Mesothelial cell of epicardium (in vitro differentiated cells): ENCODE measurements at regions not wholly inside any gene's neighbourhood (a gene's known extent, or its start where the extent isn't known, plus 50 kb on each side); places are given as distances from the start of the nearest gene placed in this dataset.

ENCODE experiments used
- DNase-seq, 2 experiments: peaks; one replicate each; pipeline ENCODE4 v3.0.0; 2021; ENCODE audit warnings: low spot score in 2 of 2; ENCODE audit not compliant: unreplicated experiment in 2 of 2
- H3K27ac Mint-ChIP-seq: 2 replicates; pipeline ENCODE4 v1.8.0; 2021; ENCODE audit warnings: mixed read lengths
- H3K27me3 Mint-ChIP-seq: 2 replicates; pipeline ENCODE4 v1.8.0; 2021; ENCODE audit warnings: low read depth, mixed read lengths
- H3K36me3 Mint-ChIP-seq: 2 replicates; pipeline ENCODE4 v1.8.0; 2021; ENCODE audit warnings: mixed read lengths
- H3K4me1 Mint-ChIP-seq: 2 replicates; pipeline ENCODE4 v1.8.0; 2021; ENCODE audit warnings: mixed read lengths
- H3K4me3 Mint-ChIP-seq: 2 replicates; pipeline ENCODE4 v1.8.0; 2021; ENCODE audit warnings: mild to moderate bottlenecking, moderate library complexity, mixed read lengths
- H3K9me3 Mint-ChIP-seq: 2 replicates; pipeline ENCODE4 v1.8.0; 2021; ENCODE audit warnings: mixed read lengths
- TF ChIP-seq, protein P1 (sequence below): fragments of 200-600 bp; sonication (generic); IDR thresholded peaks from one replicate; pipeline ENCODE4 v1.5.0; 2021; ENCODE audit warnings: antibody characterized with exemption; ENCODE audit not compliant: unreplicated experiment

DNA sequence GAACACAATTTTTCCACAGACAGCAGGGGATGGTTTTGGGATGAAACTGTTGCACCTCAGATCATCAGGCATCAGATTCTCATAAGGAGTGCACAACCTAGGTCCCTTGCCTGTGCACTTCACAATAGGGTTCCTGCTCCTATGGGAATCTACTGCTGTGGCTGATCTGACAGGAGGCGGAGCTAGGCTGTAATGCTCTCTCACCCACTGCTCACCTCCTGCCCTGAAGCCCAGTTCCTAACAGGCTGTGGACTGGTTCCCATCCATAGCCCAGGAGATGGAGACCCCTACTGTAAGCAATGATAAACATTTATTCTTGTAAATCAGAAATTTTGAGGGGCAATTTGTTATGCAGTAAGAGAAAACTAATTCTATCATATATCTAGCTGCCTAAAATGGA is 1234.7 kb downstream of the SLITRK1 start:
- Mint-ChIP-seq H3K36me3 (no peaks in the 10 kb centered on the region), H3K4me3 (no peak overlapping the region), H3K9me3 (no peaks in the 10 kb centered on the region), H3K4me1 (no peaks in the 10 kb centered on the region), H3K27me3 (no peaks in the 10 kb centered on the region), H3K27ac (no peak overlapping the region)
- DNase-seq = no peak
- TF ChIP-seq, protein P1, sequence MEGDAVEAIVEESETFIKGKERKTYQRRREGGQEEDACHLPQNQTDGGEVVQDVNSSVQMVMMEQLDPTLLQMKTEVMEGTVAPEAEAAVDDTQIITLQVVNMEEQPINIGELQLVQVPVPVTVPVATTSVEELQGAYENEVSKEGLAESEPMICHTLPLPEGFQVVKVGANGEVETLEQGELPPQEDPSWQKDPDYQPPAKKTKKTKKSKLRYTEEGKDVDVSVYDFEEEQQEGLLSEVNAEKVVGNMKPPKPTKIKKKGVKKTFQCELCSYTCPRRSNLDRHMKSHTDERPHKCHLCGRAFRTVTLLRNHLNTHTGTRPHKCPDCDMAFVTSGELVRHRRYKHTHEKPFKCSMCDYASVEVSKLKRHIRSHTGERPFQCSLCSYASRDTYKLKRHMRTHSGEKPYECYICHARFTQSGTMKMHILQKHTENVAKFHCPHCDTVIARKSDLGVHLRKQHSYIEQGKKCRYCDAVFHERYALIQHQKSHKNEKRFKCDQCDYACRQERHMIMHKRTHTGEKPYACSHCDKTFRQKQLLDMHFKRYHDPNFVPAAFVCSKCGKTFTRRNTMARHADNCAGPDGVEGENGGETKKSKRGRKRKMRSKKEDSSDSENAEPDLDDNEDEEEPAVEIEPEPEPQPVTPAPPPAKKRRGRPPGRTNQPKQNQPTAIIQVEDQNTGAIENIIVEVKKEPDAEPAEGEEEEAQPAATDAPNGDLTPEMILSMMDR = no peak

DNA sequence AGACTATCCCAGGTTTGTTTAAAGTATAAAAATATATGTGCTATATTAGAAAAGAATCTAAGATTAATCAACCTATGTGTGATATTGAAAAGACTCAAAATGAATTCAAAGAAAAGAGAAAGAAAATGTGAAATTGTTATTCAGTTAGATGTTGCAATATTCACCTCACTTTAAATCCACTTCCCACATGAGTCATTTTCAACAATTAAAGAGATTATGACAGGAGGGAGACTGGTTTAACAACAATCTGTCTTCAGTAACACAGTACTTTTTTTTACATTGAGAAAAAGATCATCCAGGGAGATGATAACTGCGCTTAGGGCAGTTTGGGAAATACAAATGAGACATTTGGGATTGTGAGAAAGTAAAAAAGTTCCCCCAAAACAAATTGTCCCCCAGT is 1246.2 kb downstream of the SLITRK1 start:
- no peak for DNase-seq

DNA sequence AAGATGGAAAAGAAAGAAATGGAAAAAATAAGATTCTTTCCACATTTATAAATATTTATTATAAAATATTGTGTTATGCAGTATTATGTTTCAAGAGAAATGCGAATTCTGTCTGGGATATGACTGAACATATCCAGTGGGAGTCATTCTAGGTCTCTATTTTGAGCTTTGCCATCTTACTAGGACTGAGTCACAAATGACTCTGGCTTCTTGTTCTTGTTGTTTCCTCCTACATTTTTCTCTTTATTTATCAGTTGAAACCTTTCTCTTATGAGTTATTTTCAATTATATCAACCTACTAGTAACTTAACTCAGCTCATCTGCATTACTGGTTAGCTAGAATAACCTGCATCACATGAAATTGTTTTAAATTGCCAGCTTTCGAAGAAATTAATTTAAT is 1247.3 kb downstream of the SLITRK1 start:
- Mint-ChIP-seq H3K9me3 (peaks cover 16% of the 10 kb centered on the region), H3K4me3 (no peak overlapping the region)

More for the DNA sequence above, 1246.2 kb downstream of the SLITRK1 start:
- Mint-ChIP-seq H3K4me3 (no peak overlapping the region), H3K27ac (no peak overlapping the region), H3K36me3 (no peaks in the 10 kb centered on the region), H3K4me1 (peaks cover 5% of the 10 kb centered on the region), H3K9me3 (peaks cover 16% of the 10 kb centered on the region), H3K27me3 (no peaks in the 10 kb centered on the region)
- TF ChIP-seq, protein P1 = no peak

DNA sequence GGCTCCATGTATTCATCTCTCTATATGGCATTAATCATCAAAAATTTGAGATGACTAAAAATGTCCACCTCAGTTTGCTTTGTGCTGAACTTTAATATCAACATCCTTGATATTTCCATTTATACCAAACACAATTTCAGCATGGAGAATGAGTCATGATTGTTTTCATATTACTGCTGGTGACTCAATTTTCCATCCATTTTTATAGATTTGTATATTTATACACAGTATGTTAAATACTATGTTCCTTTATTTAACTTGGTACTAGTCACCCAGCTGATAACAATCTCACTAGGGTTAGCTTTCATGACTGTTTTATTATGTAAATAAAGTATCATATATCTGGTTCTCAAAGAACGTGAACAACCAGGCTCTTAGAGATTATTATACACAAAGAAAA is 1255.1 kb downstream of the SLITRK1 start:
- no peaks in the 10 kb centered on the region for H3K9me3 Mint-ChIP-seq
- H3K27me3 Mint-ChIP-seq = no peaks in the 10 kb centered on the region
- TF ChIP-seq, protein P1 = no peak
- H3K36me3 Mint-ChIP-seq = no peaks in the 10 kb centered on the region
- DNase-seq = no peak
- no peak overlapping the region for H3K4me3 Mint-ChIP-seq
- no peak overlapping the region for H3K27ac Mint-ChIP-seq
- H3K4me1 Mint-ChIP-seq = no peaks in the 10 kb centered on the region

More for the DNA sequence above, 1247.3 kb downstream of the SLITRK1 start:
- no peak for DNase-seq
- H3K27me3 Mint-ChIP-seq = no peaks in the 10 kb centered on the region
- no peak overlapping the region for H3K27ac Mint-ChIP-seq
- peaks cover 5% of the 10 kb centered on the region for H3K4me1 Mint-ChIP-seq
- no peaks in the 10 kb centered on the region for H3K36me3 Mint-ChIP-seq
- TF ChIP-seq, protein P1 = no peak

DNA sequence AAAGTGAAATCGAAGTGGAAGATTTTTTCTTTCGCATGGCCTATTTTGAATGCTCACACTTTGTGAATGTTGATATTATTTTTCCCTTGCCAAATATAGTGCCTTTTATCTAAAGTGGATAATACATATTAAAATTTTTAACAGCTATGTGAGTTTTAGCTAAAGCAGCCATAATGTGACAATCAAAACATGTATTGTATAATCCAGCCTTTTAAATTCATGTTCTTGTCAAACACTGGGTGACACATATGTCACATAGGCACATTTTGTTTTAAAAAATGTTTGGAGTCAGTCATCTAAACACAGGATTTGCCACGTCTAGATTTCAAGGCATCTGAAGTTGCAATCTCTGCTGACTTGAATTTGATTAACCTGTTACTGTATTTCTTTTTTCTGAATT is 1256.6 kb downstream of the SLITRK1 start:
- TF ChIP-seq, protein P1 = no peak
- Mint-ChIP-seq H3K4me3 (no peak overlapping the region), H3K27ac (no peak overlapping the region), H3K4me1 (no peaks in the 10 kb centered on the region), H3K9me3 (no peaks in the 10 kb centered on the region), H3K36me3 (no peaks in the 10 kb centered on the region), H3K27me3 (no peaks in the 10 kb centered on the region)
- no peak for DNase-seq

DNA sequence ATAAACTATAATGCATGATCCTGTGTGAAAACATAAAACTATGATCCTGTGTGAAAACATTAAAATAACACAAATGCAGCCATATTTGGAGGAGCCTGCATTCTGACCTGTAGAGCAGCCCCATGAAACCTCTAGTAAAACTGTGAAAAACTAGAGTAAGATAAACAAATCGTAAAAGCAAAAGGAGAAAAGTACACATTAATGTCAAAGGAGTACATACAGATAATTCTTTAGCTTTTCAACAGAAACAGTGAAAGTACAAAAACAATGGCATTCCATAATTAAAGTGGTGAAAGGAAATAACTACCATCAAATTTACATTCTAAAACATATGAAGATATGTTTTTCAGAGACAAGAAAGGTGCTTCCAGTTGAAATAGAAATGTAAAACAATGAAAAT is 1267.2 kb downstream of the SLITRK1 start:
- H3K4me3 Mint-ChIP-seq = no peak overlapping the region
- H3K4me1 Mint-ChIP-seq = peaks cover 3% of the 10 kb centered on the region
- no peak for DNase-seq
- no peaks in the 10 kb centered on the region for H3K27me3 Mint-ChIP-seq
- TF ChIP-seq, protein P1 = no peak
- H3K36me3 Mint-ChIP-seq = no peaks in the 10 kb centered on the region
- H3K27ac Mint-ChIP-seq = no peak overlapping the region
- H3K9me3 Mint-ChIP-seq = no peaks in the 10 kb centered on the region
